NB4 (cell line): ENCODE measurements at regions not wholly inside any gene's neighbourhood (a gene's known extent, or its start where the extent isn't known, plus 50 kb on each side); places are given as distances from the start of the nearest gene placed in this dataset.

Experiments
- DNase-seq: peaks from one replicate; pipeline ENCODE4 v3.0.0; 2010; ENCODE audit warnings: low read depth
- H3K4me3 ChIP-seq: one replicate; pipeline ENCODE4 v1.5.1; 2011; ENCODE audit warnings: mild to moderate bottlenecking, low read depth, low read length, moderate library complexity
- CTCF ChIP-seq: IDR thresholded peaks from one replicate; pipeline ENCODE4 v1.5.1; 2012; ENCODE audit warnings: low read depth, low read length
- MYC ChIP-seq: IDR thresholded peaks from 2 replicates; pipeline ENCODE4 v1.6.1; 2011; ENCODE audit warnings: low read depth, low read length
- POLR2A ChIP-seq: IDR thresholded peaks from 2 replicates; pipeline ENCODE4 v1.6.1; 2011; ENCODE audit warnings: mild to moderate bottlenecking; ENCODE audit not compliant: insufficient read length; ENCODE audit errors: extremely low read depth
- TF ChIP-seq, protein P1 (sequence below): IDR thresholded peaks from 2 replicates; pipeline ENCODE4 v1.6.1; 2011; ENCODE audit warnings: low read depth, low read length

- TF ChIP-seq MYC (no peak), CTCF (no peak), POLR2A (no peak)
- TF ChIP-seq, protein P1, sequence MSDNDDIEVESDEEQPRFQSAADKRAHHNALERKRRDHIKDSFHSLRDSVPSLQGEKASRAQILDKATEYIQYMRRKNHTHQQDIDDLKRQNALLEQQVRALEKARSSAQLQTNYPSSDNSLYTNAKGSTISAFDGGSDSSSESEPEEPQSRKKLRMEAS = no peak
- no peak for DNase-seq
- H3K4me3 ChIP-seq = no peak overlapping the region
These were observed 727.6 kb upstream of the CHRM3 start for GRCh38 chr1:238658763-238659162.

DNA sequence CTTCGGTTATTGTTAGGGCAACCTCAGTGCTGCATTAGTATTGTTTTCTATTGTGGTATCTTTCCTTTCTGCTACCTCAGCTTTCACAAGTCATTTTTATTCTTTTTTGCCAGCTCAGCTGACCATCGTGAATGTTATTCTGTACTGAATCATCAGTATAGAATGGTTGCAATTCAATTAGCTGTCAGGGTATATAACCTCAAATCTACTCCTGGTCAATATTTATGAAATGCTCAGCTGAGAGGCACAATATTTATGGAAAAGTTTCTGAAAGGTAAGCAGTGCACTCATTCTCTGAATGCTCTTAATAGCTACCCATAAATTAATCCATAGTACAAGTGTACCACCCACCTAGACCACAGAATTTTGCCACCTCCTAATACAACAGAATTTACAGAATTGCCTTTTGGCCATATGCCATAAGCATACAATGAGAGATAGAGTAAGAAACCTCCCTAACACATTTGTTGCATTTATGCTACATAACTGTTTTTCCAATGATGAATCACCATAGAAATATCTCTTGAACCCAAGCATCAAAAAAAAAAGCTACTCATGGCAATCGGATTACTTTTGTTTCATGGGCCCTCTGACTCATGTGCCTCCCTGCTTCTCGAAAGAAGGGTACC is 732.6 kb upstream of the CHRM3 start:
- no peak for TF ChIP-seq CTCF
- no peak for DNase-seq
- no peak overlapping the region for H3K4me3 ChIP-seq

- no peak overlapping the region for H3K4me3 ChIP-seq
- DNase-seq = no peak
- TF ChIP-seq POLR2A = no peak
- TF ChIP-seq, protein P1 = no peak
- no peak for TF ChIP-seq MYC
- TF ChIP-seq CTCF = no peak
These were observed 733.9 kb upstream of the CHRM3 start for GRCh38 chr1:238652346-238652968.

DNA sequence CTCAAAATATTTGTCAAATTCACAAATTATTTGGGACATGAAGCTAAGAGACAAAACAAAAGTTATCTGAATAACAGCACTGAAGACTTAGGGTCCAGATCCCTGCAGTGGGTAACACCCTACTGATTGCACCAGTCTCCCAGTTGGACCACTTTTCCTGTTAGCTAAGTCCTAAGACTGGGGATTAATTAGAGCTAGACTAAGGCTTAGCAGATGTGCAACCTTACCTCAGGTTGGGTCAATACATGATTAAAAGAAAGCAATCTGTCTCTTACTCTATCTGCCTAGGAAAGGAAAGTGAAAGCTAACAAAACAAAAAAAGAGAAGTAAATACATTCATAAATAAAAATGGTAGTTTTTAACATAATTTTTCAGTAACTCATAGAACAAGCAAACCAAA is 737.2 kb upstream of the CHRM3 start:
- no peak for DNase-seq
- TF ChIP-seq CTCF (no peak), MYC (no peak), POLR2A (no peak)
- TF ChIP-seq, protein P1 = no peak
- no peak overlapping the region for H3K4me3 ChIP-seq

GRCh38 chr1:238648751-238649150 is 737.6 kb upstream of the CHRM3 start:
- no peak for DNase-seq
- TF ChIP-seq POLR2A = no peak
- TF ChIP-seq, protein P1 = no peak
- TF ChIP-seq MYC = no peak
- TF ChIP-seq CTCF = no peak
- no peak overlapping the region for H3K4me3 ChIP-seq

- no peak for DNase-seq
- H3K4me3 ChIP-seq = no peak overlapping the region
- TF ChIP-seq, protein P1 = no peak
- TF ChIP-seq MYC (no peak), CTCF (no peak), POLR2A (no peak)
These were observed 738.1 kb upstream of the CHRM3 start for GRCh38 chr1:238648296-238648695.
